Astrocyte (in vitro differentiated cells and primary cell): ENCODE measurements at regions not wholly inside any gene's neighbourhood (a gene's known extent, or its start where the extent isn't known, plus 50 kb on each side); places are given as distances from the start of the nearest gene placed in this dataset.

Experiments
- EZH2 ChIP-seq: IDR thresholded peaks from 2 replicates; pipeline ENCODE4 v1.6.1; 2012; ENCODE audit warnings: mild to moderate bottlenecking, low read length, inconsistent platforms; ENCODE audit not compliant: insufficient read depth
- TF ChIP-seq, protein P1 (sequence below): IDR thresholded peaks from 2 replicates; pipeline ENCODE4 v1.5.1; 2011; ENCODE audit warnings: low read depth, mild to moderate bottlenecking, inconsistent platforms, low read length, moderate library complexity; ENCODE audit not compliant: insufficient read depth

GRCh38 chr4:34767407-34767806 lies 1476.9 kb downstream of the ARAP2 start:
- TF ChIP-seq, protein P1, sequence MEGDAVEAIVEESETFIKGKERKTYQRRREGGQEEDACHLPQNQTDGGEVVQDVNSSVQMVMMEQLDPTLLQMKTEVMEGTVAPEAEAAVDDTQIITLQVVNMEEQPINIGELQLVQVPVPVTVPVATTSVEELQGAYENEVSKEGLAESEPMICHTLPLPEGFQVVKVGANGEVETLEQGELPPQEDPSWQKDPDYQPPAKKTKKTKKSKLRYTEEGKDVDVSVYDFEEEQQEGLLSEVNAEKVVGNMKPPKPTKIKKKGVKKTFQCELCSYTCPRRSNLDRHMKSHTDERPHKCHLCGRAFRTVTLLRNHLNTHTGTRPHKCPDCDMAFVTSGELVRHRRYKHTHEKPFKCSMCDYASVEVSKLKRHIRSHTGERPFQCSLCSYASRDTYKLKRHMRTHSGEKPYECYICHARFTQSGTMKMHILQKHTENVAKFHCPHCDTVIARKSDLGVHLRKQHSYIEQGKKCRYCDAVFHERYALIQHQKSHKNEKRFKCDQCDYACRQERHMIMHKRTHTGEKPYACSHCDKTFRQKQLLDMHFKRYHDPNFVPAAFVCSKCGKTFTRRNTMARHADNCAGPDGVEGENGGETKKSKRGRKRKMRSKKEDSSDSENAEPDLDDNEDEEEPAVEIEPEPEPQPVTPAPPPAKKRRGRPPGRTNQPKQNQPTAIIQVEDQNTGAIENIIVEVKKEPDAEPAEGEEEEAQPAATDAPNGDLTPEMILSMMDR = no peak
- no peak for TF ChIP-seq EZH2
